HepG2 (cell line): ENCODE measurements at regions not wholly inside any gene's neighbourhood (a gene's known extent, or its start where the extent isn't known, plus 50 kb on each side); places are given as distances from the start of the nearest gene placed in this dataset.
A peak's percentile ranks its signal among the peaks of the same experiment; 100 is the strongest.

ENCODE experiments used
- ATAC-seq: fragments of 200-7000 bp; cut with Tn5 transposase; 3 replicates; pipeline ENCODE4 v1.9.1; 2020; ENCODE audit warnings: mild to moderate bottlenecking, moderate library complexity
- BruUV-seq: library from RNA; stranded (reverse); fragments of 400-500 nt; replicated peaks from 2 replicates; lab custom pipeline; 2021; lab: Mats Ljungman, UMichigan
- CTCF ChIA-PET: fragments of 300-600 bp; formaldehyde crosslinking; extraction: SDS; loops from one replicate; lab custom pipeline; 2021; ENCODE audit warnings: low total read pairs, inconsistent platforms, low intra/inter-chr PET ratio; lab: Yijun Ruan, JAX
- POLR2A ChIA-PET: fragments of 350-600 bp; sonication (Branson Sonifier 250); formaldehyde crosslinking; loops from one replicate; lab custom pipeline; 2020; ENCODE audit warnings: antibody characterized with exemption, inconsistent platforms; lab: Yijun Ruan, JAX
- DNase-seq: peaks from one replicate; pipeline ENCODE4 v3.0.0-alpha.2; 2015; ENCODE audit warnings: low spot score
- FAIRE-seq: peaks from 3 replicates; lab custom pipeline; 2011; peaks lifted over from hg19 to GRCh38; lab: Jason Lieb, UNC
- H2AFZ ChIP-seq: one replicate; pipeline ENCODE4 v1.6.1; 2011; ENCODE audit warnings: low read length, inconsistent platforms
- H3K27ac ChIP-seq: fragments of 300-600 bp; 3 replicates; pipeline ENCODE4 v1.8.0; 2011; ENCODE audit warnings: mixed run types, mild to moderate bottlenecking, mixed read lengths, low read length, inconsistent platforms; ENCODE audit not compliant: insufficient read depth; ENCODE audit errors: extremely low read length
- H3K27me3 ChIP-seq, 2 experiments: fragments of 200-600 bp in 1 of 2; 2 replicates in 1 of 2; 3 replicates in 1 of 2; pipeline versions ENCODE4 v1.6.0 to v1.8.0; 2011; ENCODE audit warnings: low read length in 2 of 2, mild to moderate bottlenecking in 2 of 2, moderate library complexity in 2 of 2, inconsistent platforms in 1 of 2; ENCODE audit not compliant: insufficient read depth in 2 of 2, control insufficient read depth in 1 of 2
- H3K36me3 ChIP-seq, 2 experiments: fragments of 200-600 bp in 1 of 2; replicated peaks in 1 of 2; 2 replicates in 1 of 2; 3 replicates in 1 of 2; pipeline versions ENCODE4 v1.5.1 to v1.8.0; 2011; ENCODE audit warnings: low read length in 2 of 2, inconsistent platforms in 1 of 2; ENCODE audit not compliant: insufficient read depth in 2 of 2, control insufficient read depth in 1 of 2
- H3K4me1 ChIP-seq: 2 replicates; pipeline ENCODE4 v1.5.1; 2012; ENCODE audit warnings: low read length, inconsistent platforms; ENCODE audit not compliant: insufficient read depth
- H3K4me2 ChIP-seq: 2 replicates; pipeline ENCODE4 v1.6.0; 2011; ENCODE audit warnings: low read depth, low read length, inconsistent platforms
- H3K4me3 ChIP-seq, 3 experiments: fragments of 200-600 bp in 1 of 3; sonication (generic), shearing (Covaris generic) in 1 of 3; replicated peaks in 1 of 3; 2 replicates each; pipeline ENCODE4 v1.5.1; 2011 to 2016; ENCODE audit warnings: low read length in 3 of 3, inconsistent platforms in 2 of 3, low read depth in 2 of 3, mild to moderate bottlenecking in 2 of 3, control low read depth in 1 of 3, mixed read lengths in 1 of 3; ENCODE audit not compliant: insufficient read depth in 1 of 3
- H3K79me2 ChIP-seq: one replicate; pipeline ENCODE4 v1.6.1; 2011; ENCODE audit warnings: low read length, inconsistent platforms; ENCODE audit not compliant: insufficient read depth
- H3K9ac ChIP-seq: 2 replicates; pipeline ENCODE4 v1.6.0; 2011; ENCODE audit warnings: mild to moderate bottlenecking, low read depth, low read length, inconsistent platforms; ENCODE audit not compliant: insufficient read depth
- H3K9me3 ChIP-seq: 2 replicates; pipeline ENCODE4 v1.5.1; 2012; ENCODE audit warnings: mild to moderate bottlenecking, low read length
- H4K20me1 ChIP-seq: 2 replicates; pipeline ENCODE4 v1.6.0; 2011; ENCODE audit warnings: inconsistent platforms, mild to moderate bottlenecking, low read length, moderate library complexity; ENCODE audit not compliant: insufficient read depth
- ETV6 ChIP-seq: sonication (generic); formaldehyde crosslinking; conservative IDR thresholded peaks from 2 replicates; pipeline ENCODE4 v1.4.0; 2020; ENCODE audit warnings: missing genetic modification reagents
- FOSL1 ChIP-seq: sonication (generic); formaldehyde crosslinking; IDR thresholded peaks from 2 replicates; pipeline ENCODE4 v1.9.0; 2021; ENCODE audit warnings: missing genetic modification reagents, borderline replicate concordance
- NFE2L1 ChIP-seq: sonication (generic); formaldehyde crosslinking; IDR thresholded peaks from 2 replicates; pipeline ENCODE4 v1.4.0; 2020; ENCODE audit warnings: missing genetic modification reagents, mild to moderate bottlenecking, borderline replicate concordance
- SP2 ChIP-seq: sonication (generic); formaldehyde crosslinking; IDR thresholded peaks from 2 replicates; pipeline ENCODE4 v1.5.1; 2020; ENCODE audit warnings: mild to moderate bottlenecking, missing genetic modification reagents
- SRF ChIP-seq: IDR thresholded peaks from 2 replicates; pipeline ENCODE4 v1.6.1; 2011; ENCODE audit warnings: mild to moderate bottlenecking, low read depth, low read length, moderate library complexity
- ZNF143 ChIP-seq: sonication (generic); formaldehyde crosslinking; IDR thresholded peaks from 2 replicates; pipeline ENCODE4 v1.4.0; 2020; ENCODE audit warnings: missing genetic modification reagents
- ZNF207 ChIP-seq: fragments of 450-650 bp; IDR thresholded peaks from 2 replicates; pipeline ENCODE4 v1.6.1; 2016; ENCODE audit warnings: antibody characterized with exemption, borderline replicate concordance
- WGBS: methylation state at CpG from one replicate; pipeline ENCODE4 v1.1.6; 2017; ENCODE audit warnings: low lambda C conversion rate; 5-methylcytosine and 5-hydroxymethylcytosine counted together
- in situ Hi-C: cut with HindIII; loops from 2 replicates; pipeline ENCODE4 v1.10.0; 2017; ENCODE audit warnings: low pct_unique_long_range_greater_than_20kb; ENCODE audit not compliant: extremely low pct_ligation_motif_present
- intact Hi-C: fragments of 100-400 bp; cut with micrococcal nuclease; formaldehyde crosslinking; loops from one replicate; pipeline ENCODE4 v1.10.0; 2022; ENCODE audit not compliant: unreplicated experiment
- TF ChIP-seq, protein P1 (sequence below): IDR thresholded peaks from 2 replicates; pipeline ENCODE4 v1.6.1; 2016; ENCODE audit warnings: mild to moderate bottlenecking
- TF ChIP-seq, protein P2 (sequence below): fragments of 450-650 bp; IDR thresholded peaks from 2 replicates; pipeline ENCODE4 v1.6.1; 2016
- TF ChIP-seq, protein P3 (sequence below): sonication (generic); formaldehyde crosslinking; IDR thresholded peaks from 2 replicates; pipeline ENCODE4 v1.5.0; 2020; ENCODE audit warnings: missing genetic modification reagents
- TF ChIP-seq, protein P4 (sequence below): sonication (generic); formaldehyde crosslinking; conservative IDR thresholded peaks from 2 replicates; pipeline ENCODE4 v1.8.0; 2022; ENCODE audit warnings: mild to moderate bottlenecking, moderate library complexity, missing genetic modification reagents

DNA sequence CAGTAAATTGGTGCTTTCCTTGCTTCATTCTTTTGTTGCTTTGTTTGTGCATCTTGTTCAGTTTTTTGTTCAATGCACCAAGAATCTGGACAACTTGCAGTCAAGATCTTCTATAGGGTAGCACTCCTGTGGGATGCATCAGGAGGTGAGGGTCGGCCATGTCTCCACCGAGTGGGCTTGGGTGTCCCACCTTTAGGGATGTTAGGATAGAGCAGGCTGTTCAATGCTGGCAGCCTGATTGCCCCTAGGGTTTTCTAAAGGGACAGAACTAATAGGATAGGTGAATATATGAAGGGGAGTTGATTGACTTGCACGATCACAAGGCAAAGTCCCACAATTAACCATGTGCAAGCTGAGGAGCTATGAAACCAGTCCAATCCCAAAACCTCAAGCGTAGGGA is 109.9 kb downstream of the GLRX3 start:
- Histone ChIP-seq H3K79me2 (no peaks in the 10 kb centered on the region), H3K27me3 (peaks cover 0 to 1% of the 10 kb centered on the region in 2 experiments; a peak in 1 of 5 replicates), H2AFZ (no peak overlapping the region), H3K4me3 (no peak overlapping the region), H3K4me2 (no peak overlapping the region), H4K20me1 (no peaks in the 10 kb centered on the region), H3K9ac (no peak overlapping the region), H3K27ac (no peak overlapping the region), H3K36me3 (no peaks in the 10 kb centered on the region), H3K4me1 (no peaks in the 10 kb centered on the region), H3K9me3 (peaks cover 3% of the 10 kb centered on the region; the same call in 1 of the 2 replicates)
- CTCF ChIA-PET, result no interaction called here
- intact Hi-C loops (no loop called here), in situ Hi-C loops (no loop called here)
- BruUV-seq, result no TSS peak
- POLR2A ChIA-PET, result no interaction called here
- no peak for TF ChIP-seq ZNF207
- TF ChIP-seq NFE2L1 (CRISPR knock-in tag), result no peak
- TF ChIP-seq, protein P1, sequence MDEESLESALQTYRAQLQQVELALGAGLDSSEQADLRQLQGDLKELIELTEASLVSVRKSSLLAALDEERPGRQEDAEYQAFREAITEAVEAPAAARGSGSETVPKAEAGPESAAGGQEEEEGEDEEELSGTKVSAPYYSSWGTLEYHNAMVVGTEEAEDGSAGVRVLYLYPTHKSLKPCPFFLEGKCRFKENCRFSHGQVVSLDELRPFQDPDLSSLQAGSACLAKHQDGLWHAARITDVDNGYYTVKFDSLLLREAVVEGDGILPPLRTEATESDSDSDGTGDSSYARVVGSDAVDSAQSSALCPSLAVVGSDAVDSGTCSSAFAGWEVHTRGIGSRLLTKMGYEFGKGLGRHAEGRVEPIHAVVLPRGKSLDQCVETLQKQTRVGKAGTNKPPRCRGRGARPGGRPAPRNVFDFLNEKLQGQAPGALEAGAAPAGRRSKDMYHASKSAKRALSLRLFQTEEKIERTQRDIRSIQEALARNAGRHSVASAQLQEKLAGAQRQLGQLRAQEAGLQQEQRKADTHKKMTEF (CRISPR knock-in tag), result no peak
- no peak for TF ChIP-seq SRF
- no peak for TF ChIP-seq SP2 (CRISPR knock-in tag)
- TF ChIP-seq ZNF143, result no peak
- TF ChIP-seq FOSL1 (CRISPR knock-in tag), result no peak
- ATAC-seq (no peak), FAIRE-seq (no peak), DNase-seq (no peak)
- 6% methylated on average over 4 of the region's 4 CpGs for WGBS

DNA sequence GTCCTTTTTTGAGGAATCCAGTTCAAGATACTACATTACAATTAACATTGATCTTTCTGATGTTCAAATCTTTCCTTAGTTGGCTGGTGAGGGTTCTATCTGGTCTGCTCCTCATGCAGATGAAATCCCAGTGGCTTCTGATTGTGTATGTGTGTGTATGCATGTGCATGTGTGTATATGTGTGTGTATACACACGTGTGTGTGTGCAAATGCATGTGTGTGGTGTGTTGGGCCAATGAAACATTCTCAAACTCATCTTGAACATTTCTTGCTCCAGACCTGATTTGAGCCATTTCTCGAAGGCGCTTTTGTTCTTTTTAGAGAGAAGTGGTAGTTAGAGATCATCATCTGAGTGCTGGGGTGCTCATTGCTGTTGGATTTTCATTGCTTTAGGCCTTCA is 113.9 kb downstream of the GLRX3 start:
- in situ Hi-C loops (no loop called here), intact Hi-C loops (no loop called here)
- Histone ChIP-seq H3K9ac (no peak overlapping the region), H2AFZ (no peak overlapping the region), H3K79me2 (no peaks in the 10 kb centered on the region), H3K4me2 (no peak overlapping the region), H3K4me1 (no peaks in the 10 kb centered on the region), H4K20me1 (no peaks in the 10 kb centered on the region), H3K27ac (no peak overlapping the region), H3K4me3 (no peak overlapping the region), H3K9me3 (no peaks in the 10 kb centered on the region), H3K27me3 (no peaks in the 10 kb centered on the region; a peak in 1 of 5 replicates), H3K36me3 (no peaks in the 10 kb centered on the region)
- 7% methylated on average over 3 of the region's 3 CpGs for WGBS
- DNase-seq (no peak), FAIRE-seq (no peak), ATAC-seq (no peak)
- ChIA-PET CTCF (no interaction called here), POLR2A (no interaction called here)
- no TSS peak for BruUV-seq
- TF ChIP-seq, protein P2, sequence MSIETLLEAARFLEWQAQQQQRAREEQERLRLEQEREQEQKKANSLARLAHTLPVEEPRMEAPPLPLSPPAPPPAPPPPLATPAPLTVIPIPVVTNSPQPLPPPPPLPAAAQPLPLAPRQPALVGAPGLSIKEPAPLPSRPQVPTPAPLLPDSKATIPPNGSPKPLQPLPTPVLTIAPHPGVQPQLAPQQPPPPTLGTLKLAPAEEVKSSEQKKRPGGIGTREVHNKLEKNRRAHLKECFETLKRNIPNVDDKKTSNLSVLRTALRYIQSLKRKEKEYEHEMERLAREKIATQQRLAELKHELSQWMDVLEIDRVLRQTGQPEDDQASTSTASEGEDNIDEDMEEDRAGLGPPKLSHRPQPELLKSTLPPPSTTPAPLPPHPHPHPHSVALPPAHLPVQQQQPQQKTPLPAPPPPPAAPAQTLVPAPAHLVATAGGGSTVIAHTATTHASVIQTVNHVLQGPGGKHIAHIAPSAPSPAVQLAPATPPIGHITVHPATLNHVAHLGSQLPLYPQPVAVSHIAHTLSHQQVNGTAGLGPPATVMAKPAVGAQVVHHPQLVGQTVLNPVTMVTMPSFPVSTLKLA, result peak; percentile 94
- TF ChIP-seq, protein P3, sequence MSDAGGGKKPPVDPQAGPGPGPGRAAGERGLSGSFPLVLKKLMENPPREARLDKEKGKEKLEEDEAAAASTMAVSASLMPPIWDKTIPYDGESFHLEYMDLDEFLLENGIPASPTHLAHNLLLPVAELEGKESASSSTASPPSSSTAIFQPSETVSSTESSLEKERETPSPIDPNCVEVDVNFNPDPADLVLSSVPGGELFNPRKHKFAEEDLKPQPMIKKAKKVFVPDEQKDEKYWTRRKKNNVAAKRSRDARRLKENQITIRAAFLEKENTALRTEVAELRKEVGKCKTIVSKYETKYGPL (CRISPR knock-in tag), result no peak
- TF ChIP-seq, protein P4, sequence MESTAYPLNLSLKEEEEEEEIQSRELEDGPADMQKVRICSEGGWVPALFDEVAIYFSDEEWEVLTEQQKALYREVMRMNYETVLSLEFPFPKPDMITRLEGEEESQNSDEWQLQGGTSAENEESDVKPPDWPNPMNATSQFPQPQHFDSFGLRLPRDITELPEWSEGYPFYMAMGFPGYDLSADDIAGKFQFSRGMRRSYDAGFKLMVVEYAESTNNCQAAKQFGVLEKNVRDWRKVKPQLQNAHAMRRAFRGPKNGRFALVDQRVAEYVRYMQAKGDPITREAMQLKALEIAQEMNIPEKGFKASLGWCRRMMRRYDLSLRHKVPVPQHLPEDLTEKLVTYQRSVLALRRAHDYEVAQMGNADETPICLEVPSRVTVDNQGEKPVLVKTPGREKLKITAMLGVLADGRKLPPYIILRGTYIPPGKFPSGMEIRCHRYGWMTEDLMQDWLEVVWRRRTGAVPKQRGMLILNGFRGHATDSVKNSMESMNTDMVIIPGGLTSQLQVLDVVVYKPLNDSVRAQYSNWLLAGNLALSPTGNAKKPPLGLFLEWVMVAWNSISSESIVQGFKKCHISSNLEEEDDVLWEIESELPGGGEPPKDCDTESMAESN (CRISPR knock-in tag), result no peak
- TF ChIP-seq SRF (no peak), ETV6 (CRISPR knock-in tag) (no peak)
